Left renal cortex interstitium (tissue), 4 donors: ENCODE measurements at regions not wholly inside any gene's neighbourhood (a gene's known extent, or its start where the extent isn't known, plus 50 kb on each side); places are given as distances from the start of the nearest gene placed in this dataset.
"Not testable (repeated sequence)": the region's sequence is repeated elsewhere in the genome, so short reads cannot be mapped to it uniquely, and the experiment has no call there.

ENCODE experiments used
- DNase-seq, 4 donors: peaks; one replicate each; pipeline ENCODE4 v3.0.0-alpha.2; 2013; ENCODE audit warnings: low read depth in 4 of 4, low spot score in 2 of 4, missing footprints in 1 of 4

DNA sequence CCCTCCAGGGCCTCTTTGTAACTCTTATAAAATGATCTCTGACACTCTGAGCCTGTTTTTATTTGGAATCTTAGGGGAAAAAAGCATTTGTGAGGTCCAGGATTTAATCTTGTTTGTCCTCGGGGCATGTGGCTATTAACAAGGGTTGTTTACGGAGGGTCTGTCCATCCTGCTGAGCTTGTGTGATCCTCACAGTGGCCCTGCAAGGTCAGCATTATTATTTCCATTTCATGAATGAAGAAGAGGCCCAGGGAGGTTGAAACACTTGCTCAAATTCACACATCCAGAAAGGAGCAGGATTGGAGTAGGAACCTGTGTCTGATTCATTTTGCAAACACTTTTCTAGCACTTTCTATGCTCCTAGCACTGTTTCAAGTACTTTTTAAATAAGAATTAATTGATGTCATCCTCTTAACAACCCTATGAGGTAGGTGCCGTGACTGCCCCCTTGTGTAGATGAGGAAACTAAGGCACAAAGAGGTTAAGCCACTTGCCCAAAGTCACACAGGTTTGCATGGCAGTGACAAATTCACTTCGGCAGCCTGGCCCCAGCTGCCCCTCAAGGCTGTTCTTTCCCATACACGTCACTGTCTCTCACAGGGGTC lies 178.9 kb downstream of the MIS18A start:
- DNase-seq, result no peak

- no peak for DNase-seq
These were observed 182.4 kb downstream of the MIS18A start for GRCh38 chr21:32096411-32096810.

DNA sequence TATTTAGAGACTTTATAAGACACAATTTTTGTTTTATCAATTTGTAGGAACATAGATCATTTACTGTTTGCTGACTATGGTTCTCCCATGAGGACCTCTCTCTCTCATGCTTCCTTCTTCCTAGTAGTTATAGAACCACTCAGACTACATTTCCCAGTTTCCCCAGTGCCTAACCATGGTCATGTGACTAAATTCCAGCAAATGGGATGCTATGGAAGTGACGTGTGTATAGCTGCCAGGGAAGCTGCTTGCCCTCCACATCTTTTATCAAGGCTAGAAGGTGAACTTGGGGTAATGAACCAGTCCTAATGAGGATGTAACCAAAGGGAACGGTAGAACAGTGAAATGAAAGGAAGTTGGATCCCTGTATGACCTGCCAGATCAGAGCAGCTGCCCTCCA lies 184.0 kb downstream of the MIS18A start:
- no peak for DNase-seq

- DNase-seq, result no peak
These were observed 185.0 kb downstream of the MIS18A start for GRCh38 chr21:32093646-32094462.

DNA sequence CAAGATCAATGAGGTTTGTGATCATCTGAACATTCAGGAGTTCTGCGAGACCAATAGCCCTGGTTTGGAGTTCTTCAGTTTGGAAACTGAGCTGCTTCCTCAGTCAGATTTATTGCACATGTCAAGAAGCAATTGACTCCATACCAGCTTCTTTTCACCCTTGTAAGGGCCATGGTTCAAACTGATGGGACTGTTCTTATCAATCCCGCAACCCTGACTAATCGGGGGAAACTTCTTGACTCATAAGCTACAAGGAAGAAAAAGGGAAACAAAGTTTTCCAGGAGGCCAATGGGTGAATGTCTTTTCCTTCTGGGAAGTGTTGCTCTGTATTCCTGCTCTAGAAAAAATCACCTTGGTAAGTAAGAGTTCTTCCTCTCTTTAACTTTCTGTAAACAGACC lies 187.9 kb downstream of the MIS18A start:
- no peak for DNase-seq

DNA sequence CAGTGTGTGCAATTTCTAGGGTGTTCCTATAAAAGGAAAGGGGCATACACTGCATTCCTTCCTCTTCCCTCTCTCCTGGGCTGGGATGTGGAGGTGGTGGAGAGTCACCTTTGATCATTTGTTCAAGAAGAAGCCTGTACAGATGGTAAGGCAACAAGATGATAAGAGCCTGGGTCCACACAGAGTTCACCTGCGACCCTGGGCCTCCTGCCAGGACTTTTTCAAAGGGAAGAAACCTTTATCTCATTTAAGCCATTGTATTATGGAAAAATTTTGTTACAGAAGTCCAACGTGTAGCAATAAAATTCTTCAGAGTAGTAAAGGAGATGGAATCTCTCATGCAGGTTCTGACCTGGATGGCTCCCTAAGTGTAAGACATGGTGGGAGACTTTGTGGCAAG lies 189.1 kb downstream of the MIS18A start:
- DNase-seq, result no peak

- no peak for DNase-seq
These were observed 190.4 kb downstream of the MIS18A start for GRCh38 chr21:32088471-32088870.

- DNase-seq, result no peak
These were observed 191.4 kb downstream of the MIS18A start for GRCh38 chr21:32087447-32087846.

DNA sequence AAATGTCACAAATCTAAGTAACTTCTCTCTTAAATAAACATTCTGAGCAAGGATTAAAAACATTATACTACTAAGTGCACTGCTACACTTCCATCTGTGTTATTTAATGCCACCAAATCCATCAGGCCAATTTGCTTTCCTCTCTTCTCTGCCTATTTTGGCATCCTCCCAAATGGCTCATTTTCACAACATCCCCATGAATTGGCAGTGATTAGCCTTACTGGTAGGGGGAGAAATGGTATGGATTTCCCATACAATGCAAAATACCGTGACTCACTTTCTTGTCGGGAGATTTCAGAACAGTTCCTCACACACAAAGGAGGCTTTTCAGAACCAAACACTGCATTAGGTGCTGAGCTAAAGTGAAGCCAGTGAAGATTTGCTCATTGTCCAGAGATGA lies 195.7 kb downstream of the MIS18A start:
- no peak for DNase-seq

DNA sequence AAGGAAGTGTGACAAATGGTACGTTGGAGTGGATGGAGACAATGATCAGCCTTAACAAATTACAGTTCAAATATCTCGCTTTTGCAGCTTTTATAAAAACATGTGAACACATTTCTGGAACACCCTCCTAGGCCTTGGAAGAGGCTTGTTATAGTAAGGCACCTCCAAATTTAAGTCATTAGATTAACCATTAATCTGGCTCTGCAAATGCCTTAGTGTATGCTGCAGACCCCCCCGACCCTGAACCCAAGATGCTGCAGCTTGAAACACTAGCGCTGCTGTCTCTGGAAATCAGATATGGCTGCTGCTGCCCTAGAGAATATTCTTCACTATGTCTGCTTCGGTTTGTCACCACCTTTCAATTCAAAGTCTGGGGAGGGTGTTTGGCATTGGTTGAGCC lies 196.4 kb downstream of the MIS18A start:
- DNase-seq, result no peak

- DNase-seq, result no peak
These were observed 200.8 kb downstream of the HUNK start for GRCh38 chr21:32073593-32073992.

DNA sequence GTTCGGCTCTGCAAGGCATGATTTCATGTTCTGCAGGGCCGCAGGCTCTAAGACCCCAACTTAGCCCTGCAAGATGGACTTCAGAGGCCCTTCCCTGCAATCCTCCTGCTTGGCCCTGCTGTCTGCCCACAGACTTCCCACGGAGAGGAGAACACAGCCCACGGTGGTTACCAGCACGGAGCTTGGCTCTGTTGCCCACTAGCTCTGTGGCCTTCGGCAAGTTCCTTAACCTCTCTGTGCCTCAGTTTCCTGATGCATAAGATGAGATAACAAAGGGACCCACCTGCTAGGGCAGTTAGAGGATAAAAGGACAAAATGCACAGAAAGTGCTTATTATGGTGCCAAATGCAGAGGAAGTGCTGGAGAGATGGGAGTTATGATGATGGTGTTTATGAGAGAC lies 200.4 kb downstream of the HUNK start:
- DNase-seq, result no peak

- DNase-seq, result not testable (repeated sequence)
These were observed 198.8 kb downstream of the HUNK start for GRCh38 chr21:32071620-32072019.

DNA sequence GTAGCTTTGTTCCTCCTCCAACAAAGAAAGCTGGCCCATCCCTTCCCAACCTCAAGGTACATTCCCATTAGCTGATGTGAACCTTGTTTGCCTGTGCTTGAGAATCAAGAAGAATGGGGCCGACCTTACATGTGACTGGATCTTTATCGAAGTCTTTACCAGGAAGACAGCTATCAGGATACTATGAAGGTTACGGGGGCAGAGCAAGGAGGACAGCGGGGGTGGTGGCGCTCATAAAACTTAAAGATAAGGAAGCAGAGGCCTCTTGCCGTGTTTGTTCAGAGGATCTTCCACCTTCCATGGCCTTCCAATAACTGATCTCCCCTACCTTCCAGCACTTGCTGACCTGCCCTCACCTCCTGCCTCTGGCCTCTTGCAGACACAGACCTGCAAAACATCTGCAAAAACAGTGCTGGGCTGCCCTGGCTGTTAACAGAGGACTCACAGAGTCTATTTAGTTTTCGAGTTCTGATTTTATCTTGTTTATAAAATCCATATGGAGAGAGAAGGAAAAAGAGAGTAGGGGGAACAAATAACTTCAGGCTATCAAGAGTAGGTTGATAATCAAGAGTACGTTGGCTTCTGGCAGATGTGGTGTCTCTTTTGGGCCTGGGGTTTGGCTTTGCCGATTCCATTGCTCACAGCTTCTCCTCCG lies 198.0 kb downstream of the HUNK start:
- no peak for DNase-seq

DNA sequence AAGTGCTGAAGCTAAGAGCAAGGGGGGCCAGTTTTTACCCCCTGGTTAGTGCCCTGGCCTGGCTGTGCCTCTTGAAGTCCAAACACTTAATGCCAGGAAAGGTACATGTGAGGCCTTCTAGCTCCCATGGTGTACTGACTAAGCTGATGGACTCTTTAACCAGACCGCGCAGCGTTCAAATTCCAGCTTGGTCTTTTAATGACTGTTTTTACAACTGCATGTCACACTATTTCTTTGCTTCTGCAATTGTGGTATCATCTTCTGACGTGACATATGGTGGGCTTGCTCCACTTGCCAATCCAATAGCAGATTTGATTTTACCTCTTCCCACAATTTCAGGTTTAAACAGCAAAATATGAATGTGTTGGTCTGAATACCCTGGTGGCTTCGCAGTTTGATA lies 197.3 kb downstream of the HUNK start:
- DNase-seq, result no peak

- no peak for DNase-seq
These were observed 192.8 kb downstream of the HUNK start for GRCh38 chr21:32065654-32066053.

DNA sequence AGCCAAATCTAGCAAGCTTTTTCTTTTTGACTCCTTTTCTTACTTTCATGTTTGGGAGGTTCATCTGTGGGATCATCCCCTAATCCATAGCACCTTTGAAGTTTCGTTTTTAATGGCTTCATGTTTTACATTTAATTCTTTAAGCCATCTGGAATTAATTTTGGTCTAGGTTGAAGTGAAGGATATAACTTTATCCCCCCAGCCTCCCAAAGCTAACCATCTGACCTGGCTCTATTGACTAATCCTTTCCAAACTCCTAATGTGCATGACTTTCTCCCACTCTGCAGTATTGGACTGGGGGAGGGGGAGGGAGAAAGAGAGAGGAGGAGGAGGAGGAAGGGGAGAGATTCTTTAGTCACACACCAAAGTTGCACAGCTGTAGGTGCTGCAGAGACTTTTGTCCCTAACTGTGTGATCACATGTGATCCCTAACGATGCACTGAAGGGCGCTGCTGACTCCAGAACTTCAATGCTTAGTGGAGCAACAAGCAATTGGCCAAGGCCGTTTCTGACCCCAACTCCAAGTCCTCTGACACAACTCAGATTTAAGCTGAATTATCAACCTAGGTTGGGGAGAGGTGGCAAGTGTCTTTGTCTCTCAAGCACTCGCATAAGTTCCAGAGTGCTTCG lies 191.6 kb downstream of the HUNK start:
- DNase-seq, result no peak

DNA sequence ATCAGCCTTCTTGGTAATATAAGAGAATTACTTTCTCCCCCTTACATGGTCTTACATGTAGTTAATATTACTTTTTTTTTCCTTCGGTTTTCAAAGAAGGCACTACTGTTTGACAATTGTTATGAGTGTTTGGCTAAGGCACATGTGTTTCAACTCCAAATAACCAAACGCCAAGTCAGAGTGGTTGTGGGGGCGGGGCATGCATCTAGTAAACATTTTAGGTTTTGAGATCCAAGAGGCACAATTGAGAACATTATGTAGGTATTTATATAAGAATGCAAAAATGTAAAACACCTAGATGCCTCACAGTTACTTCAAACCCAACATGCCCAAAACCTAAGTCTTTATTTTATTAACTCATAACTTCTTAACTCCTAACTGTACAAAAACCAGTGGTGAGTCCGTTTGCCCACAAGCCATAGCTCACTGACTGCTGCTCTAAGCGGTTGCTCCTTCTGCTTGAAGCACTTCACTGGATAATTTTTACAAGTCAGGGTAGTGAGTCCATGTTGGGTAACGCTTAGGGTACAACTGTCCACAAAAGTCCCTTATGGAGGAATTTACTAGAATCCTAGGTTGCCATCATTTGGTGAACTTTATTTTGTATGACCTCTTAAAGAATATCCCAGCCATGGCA lies 189.9 kb downstream of the HUNK start:
- DNase-seq, result no peak

DNA sequence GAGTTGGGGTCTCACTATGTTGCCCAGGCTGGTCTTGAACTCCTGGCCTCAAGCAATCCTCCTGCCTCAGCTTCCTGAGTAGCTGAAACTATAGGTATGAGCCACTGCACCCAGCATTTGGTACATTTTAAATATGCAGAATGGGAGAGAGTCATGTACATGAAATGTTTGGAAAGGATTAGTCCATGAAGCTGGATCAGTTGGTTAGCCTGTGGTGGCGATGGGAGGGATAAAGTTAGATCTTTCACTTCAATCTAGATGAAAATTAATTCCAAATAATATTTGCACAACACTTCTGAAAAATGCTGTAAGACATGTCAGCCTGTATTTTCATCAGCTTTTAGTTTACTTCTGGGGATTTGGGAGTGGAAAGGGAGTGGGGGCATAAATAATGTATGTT lies 188.9 kb downstream of the HUNK start:
- DNase-seq, result no peak

GRCh38 chr21:32056791-32057190 lies 184.0 kb downstream of the HUNK start:
- no peak for DNase-seq

DNA sequence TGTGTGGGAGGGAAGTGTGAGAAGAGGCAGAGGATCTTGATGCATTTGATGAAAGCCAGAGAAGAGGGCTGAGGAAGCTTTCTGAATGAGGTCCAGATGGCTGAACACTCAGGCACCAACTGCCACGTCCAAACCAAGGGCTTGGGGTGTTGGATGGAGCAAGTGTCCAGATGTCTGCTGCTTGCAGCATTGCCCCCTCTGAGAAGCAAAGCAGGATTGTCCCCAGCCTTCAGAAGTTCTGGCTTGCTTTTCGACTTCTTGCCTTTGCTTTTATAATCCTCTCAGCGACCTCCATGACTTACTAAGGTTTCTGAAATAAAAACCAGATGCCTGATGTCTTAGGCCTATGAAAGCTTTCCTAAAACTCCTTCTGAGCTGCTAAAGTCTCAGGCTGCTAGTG lies 182.5 kb downstream of the HUNK start:
- no peak for DNase-seq
